ENCODE measurements at regions not wholly inside any gene's neighbourhood (a gene's known extent, or its start where the extent isn't known, plus 50 kb on each side); places are given as distances from the start of the nearest gene placed in this dataset.
A peak's percentile ranks its signal among the peaks of the same experiment; 100 is the strongest.

GRCh38 chrX:121102101-121102500 is 54.7 kb downstream of the GLUD2 start:
- Mint-ChIP-seq H3K36me3 (ENCODE audit: low read depth) (no peaks in the 10 kb centered on the region), H3K27me3 (no peaks in the 10 kb centered on the region), H3K9me3 (no peaks in the 10 kb centered on the region), H3K4me3 (no peak overlapping the region), H3K27ac (no peak overlapping the region), H3K4me1 (no peaks in the 10 kb centered on the region)
- no peak for ATAC-seq (replicated peaks)

- Mint-ChIP-seq H3K36me3 (ENCODE audit: low read depth) (no peaks in the 10 kb centered on the region), H3K4me1 (no peaks in the 10 kb centered on the region), H3K4me3 (no peak overlapping the region), H3K27ac (no peak overlapping the region), H3K27me3 (no peaks in the 10 kb centered on the region), H3K9me3 (no peaks in the 10 kb centered on the region)
- ATAC-seq (replicated peaks): no peak
Observed at GRCh38 chrX:121103381-121103780, 56.0 kb downstream of the GLUD2 start.

- Mint-ChIP-seq H3K9me3 (no peaks in the 10 kb centered on the region), H3K4me1 (no peaks in the 10 kb centered on the region), H3K4me3 (no peak overlapping the region), H3K27ac (no peak overlapping the region), H3K27me3 (no peaks in the 10 kb centered on the region), H3K36me3 (ENCODE audit: low read depth) (no peaks in the 10 kb centered on the region)
- peak; percentile 44 for ATAC-seq (replicated peaks)
Observed at GRCh38 chrX:121106484-121107235, 59.2 kb downstream of the GLUD2 start.

- Mint-ChIP-seq H3K4me3 (no peak overlapping the region), H3K27ac (no peak overlapping the region), H3K9me3 (no peaks in the 10 kb centered on the region), H3K27me3 (no peaks in the 10 kb centered on the region), H3K36me3 (ENCODE audit: low read depth) (no peaks in the 10 kb centered on the region), H3K4me1 (no peaks in the 10 kb centered on the region)
- ATAC-seq (replicated peaks): no peak
Observed at GRCh38 chrX:121109986-121110385, 62.6 kb downstream of the GLUD2 start.

- no peaks in the 10 kb centered on the region for H3K27me3 Mint-ChIP-seq
- no peak overlapping the region for H3K4me3 Mint-ChIP-seq
- H3K27ac Mint-ChIP-seq: no peak overlapping the region
- H3K9me3 Mint-ChIP-seq: no peaks in the 10 kb centered on the region
- no peaks in the 10 kb centered on the region for H3K36me3 Mint-ChIP-seq (ENCODE audit: low read depth)
- no peak for ATAC-seq (replicated peaks)
- H3K4me1 Mint-ChIP-seq: no peaks in the 10 kb centered on the region
Observed at GRCh38 chrX:121110536-121110935, 63.1 kb downstream of the GLUD2 start.

- no peak overlapping the region for H3K4me3 Mint-ChIP-seq
- no peaks in the 10 kb centered on the region for H3K4me1 Mint-ChIP-seq
- ATAC-seq (replicated peaks): no peak
- H3K9me3 Mint-ChIP-seq: no peaks in the 10 kb centered on the region
- no peaks in the 10 kb centered on the region for H3K36me3 Mint-ChIP-seq (ENCODE audit: low read depth)
- H3K27me3 Mint-ChIP-seq: no peaks in the 10 kb centered on the region
- H3K27ac Mint-ChIP-seq: no peak overlapping the region
Observed at GRCh38 chrX:121114691-121115090, 67.3 kb downstream of the GLUD2 start.

- Mint-ChIP-seq H3K36me3 (ENCODE audit: low read depth) (no peaks in the 10 kb centered on the region), H3K27ac (no peak overlapping the region), H3K4me1 (no peaks in the 10 kb centered on the region), H3K27me3 (no peaks in the 10 kb centered on the region), H3K4me3 (no peak overlapping the region), H3K9me3 (no peaks in the 10 kb centered on the region)
- ATAC-seq (replicated peaks): no peak
Observed at GRCh38 chrX:121120690-121121605, 73.5 kb downstream of the GLUD2 start.

- Mint-ChIP-seq H3K36me3 (ENCODE audit: low read depth) (no peaks in the 10 kb centered on the region), H3K4me1 (no peaks in the 10 kb centered on the region), H3K27ac (no peak overlapping the region), H3K27me3 (no peaks in the 10 kb centered on the region), H3K4me3 (no peak overlapping the region), H3K9me3 (no peaks in the 10 kb centered on the region)
- no peak for ATAC-seq (replicated peaks)
Observed at GRCh38 chrX:121122332-121122731, 74.9 kb downstream of the GLUD2 start.

- Mint-ChIP-seq H3K27ac (no peak overlapping the region), H3K9me3 (no peaks in the 10 kb centered on the region), H3K36me3 (ENCODE audit: low read depth) (no peaks in the 10 kb centered on the region), H3K4me1 (no peaks in the 10 kb centered on the region), H3K4me3 (no peak overlapping the region), H3K27me3 (no peaks in the 10 kb centered on the region)
- no peak for ATAC-seq (replicated peaks)
Observed at GRCh38 chrX:121128925-121129877, 81.8 kb downstream of the GLUD2 start.

- Mint-ChIP-seq H3K4me3 (no peak overlapping the region), H3K36me3 (ENCODE audit: low read depth) (no peaks in the 10 kb centered on the region), H3K27ac (no peak overlapping the region), H3K4me1 (no peaks in the 10 kb centered on the region), H3K27me3 (no peaks in the 10 kb centered on the region), H3K9me3 (no peaks in the 10 kb centered on the region)
- ATAC-seq (replicated peaks): no peak
Observed at GRCh38 chrX:121132675-121133074, 85.3 kb downstream of the GLUD2 start.

- Mint-ChIP-seq H3K27ac (no peak overlapping the region), H3K27me3 (no peaks in the 10 kb centered on the region)
- ATAC-seq (replicated peaks): no peak
Observed at GRCh38 chrX:121135488-121136207, 88.2 kb downstream of the GLUD2 start.

GRCh38 chrX:121146059-121146628 is 98.7 kb downstream of the GLUD2 start:
- Mint-ChIP-seq H3K4me1 (no peaks in the 10 kb centered on the region), H3K4me3 (no peak overlapping the region), H3K36me3 (ENCODE audit: low read depth) (no peaks in the 10 kb centered on the region), H3K27ac (no peak overlapping the region), H3K27me3 (no peaks in the 10 kb centered on the region), H3K9me3 (no peaks in the 10 kb centered on the region)
- ATAC-seq (replicated peaks): no peak

More at GRCh38 chrX:121135488-121136207, 88.2 kb downstream of the GLUD2 start:
- H3K4me3 Mint-ChIP-seq: no peak overlapping the region
- no peaks in the 10 kb centered on the region for H3K36me3 Mint-ChIP-seq (ENCODE audit: low read depth)
- no peaks in the 10 kb centered on the region for H3K9me3 Mint-ChIP-seq
- no peaks in the 10 kb centered on the region for H3K4me1 Mint-ChIP-seq

- no peaks in the 10 kb centered on the region for H3K9me3 Mint-ChIP-seq
- no peak overlapping the region for H3K4me3 Mint-ChIP-seq
- ATAC-seq (replicated peaks): no peak
- no peaks in the 10 kb centered on the region for H3K36me3 Mint-ChIP-seq (ENCODE audit: low read depth)
- no peaks in the 10 kb centered on the region for H3K4me1 Mint-ChIP-seq
- H3K27ac Mint-ChIP-seq: no peak overlapping the region
- H3K27me3 Mint-ChIP-seq: no peaks in the 10 kb centered on the region
Observed at GRCh38 chrX:121150217-121150616, 102.8 kb downstream of the GLUD2 start.
